CD14-positive monocyte (primary cell): ENCODE measurements at regions not wholly inside any gene's neighbourhood (a gene's known extent, or its start where the extent isn't known, plus 50 kb on each side); places are given as distances from the start of the nearest gene placed in this dataset.

Experiments
- DNase-seq, 3 donors: peaks; one replicate each; pipeline ENCODE4 v3.0.0-alpha.2; 2011 to 2022
- H2AFZ ChIP-seq: 2 replicates; pipeline ENCODE4 v1.6.0; 2012; ENCODE audit warnings: mild to moderate bottlenecking, low read depth, low read length, inconsistent platforms; ENCODE audit not compliant: insufficient read depth, poor library complexity, severe bottlenecking
- H3K27ac ChIP-seq, 2 donors: 1 replicate in 1 of 2; 2 replicates in 1 of 2; pipeline ENCODE4 v1.5.1; 2012 to 2013; ENCODE audit warnings: low read length in 2 of 2, control low read depth in 1 of 2, inconsistent platforms in 1 of 2, low read depth in 1 of 2, mild to moderate bottlenecking in 1 of 2
- H3K27me3 ChIP-seq, 2 donors: one replicate each; pipeline versions ENCODE4 v1.6.0 to v1.6.1; 2011 to 2013; ENCODE audit warnings: low read length in 2 of 2; ENCODE audit not compliant: control insufficient read depth in 2 of 2, insufficient read depth in 2 of 2
- H3K36me3 ChIP-seq, 2 donors: replicated peaks in 1 of 2; 1 replicate in 1 of 2; 2 replicates in 1 of 2; pipeline versions ENCODE4 v1.5.1 to v1.6.1; 2012 to 2013; ENCODE audit warnings: low read length in 2 of 2, control low read depth in 1 of 2, inconsistent platforms in 1 of 2, mild to moderate bottlenecking in 1 of 2; ENCODE audit not compliant: insufficient read depth in 2 of 2, control insufficient read depth in 1 of 2
- H3K4me1 ChIP-seq, 2 donors: 1 replicate in 1 of 2; 2 replicates in 1 of 2; pipeline versions ENCODE4 v1.5.1 to v1.6.1; 2012 to 2013; ENCODE audit warnings: low read length in 2 of 2, control low read depth in 1 of 2, inconsistent platforms in 1 of 2, mild to moderate bottlenecking in 1 of 2, moderate library complexity in 1 of 2; ENCODE audit not compliant: insufficient read depth in 2 of 2, control insufficient read depth in 1 of 2
- H3K4me2 ChIP-seq: replicated peaks from 2 replicates; pipeline ENCODE3; 2012; ENCODE audit warnings: low read length, moderate library complexity, mild to moderate bottlenecking; ENCODE audit not compliant: poor library complexity, severe bottlenecking; ENCODE audit errors: extremely low read depth
- H3K4me3 ChIP-seq, 3 experiments: fragments of 200-600 bp in 1 of 3; sonication (generic) in 1 of 3; replicated peaks in 1 of 3; 1 replicate in 2 of 3; 2 replicates in 1 of 3; pipeline ENCODE4 v1.5.1; 2011 to 2013; ENCODE audit warnings: low read length in 3 of 3, mild to moderate bottlenecking in 3 of 3, control low read depth in 2 of 3, low read depth in 2 of 3, inconsistent platforms in 1 of 3, moderate library complexity in 1 of 3
- H3K79me2 ChIP-seq: 2 replicates; pipeline ENCODE4 v1.6.0; 2012; ENCODE audit warnings: mild to moderate bottlenecking, control low read depth, inconsistent platforms, low read length, moderate library complexity; ENCODE audit not compliant: insufficient read depth
- H3K9ac ChIP-seq: 2 replicates; pipeline ENCODE4 v1.6.0; 2017; ENCODE audit warnings: low read length, mild to moderate bottlenecking; ENCODE audit not compliant: insufficient read depth, poor library complexity, severe bottlenecking
- H3K9me3 ChIP-seq, 2 donors: replicated peaks in 1 of 2; 1 replicate in 1 of 2; 2 replicates in 1 of 2; pipeline versions ENCODE4 v1.5.1 to v1.6.1; 2012 to 2013; ENCODE audit warnings: low read length in 2 of 2, control low read depth in 1 of 2; ENCODE audit not compliant: control insufficient read depth in 1 of 2, insufficient read depth in 1 of 2
- H4K20me1 ChIP-seq: 2 replicates; pipeline ENCODE4 v1.6.0; 2012; ENCODE audit warnings: mild to moderate bottlenecking, low read length, control low read depth, moderate library complexity; ENCODE audit not compliant: insufficient read depth
- H3K27ac Mint-ChIP-seq, 7 donors: one replicate each; pipeline ENCODE4 v1.8.0; 2020; ENCODE audit warnings: mild to moderate bottlenecking in 7 of 7, mixed read lengths in 7 of 7, moderate library complexity in 6 of 7, inconsistent platforms in 2 of 7
- H3K27me3 Mint-ChIP-seq, 3 donors: one replicate each; pipeline ENCODE4 v1.8.0; 2021 to 2022; ENCODE audit warnings: low read depth in 3 of 3, mild to moderate bottlenecking in 3 of 3, mixed read lengths in 3 of 3, moderate library complexity in 3 of 3, inconsistent platforms in 1 of 3
- H3K36me3 Mint-ChIP-seq, 2 donors: one replicate each; pipeline ENCODE4 v1.8.0; 2020; ENCODE audit warnings: mixed read lengths in 2 of 2, inconsistent platforms in 1 of 2, mild to moderate bottlenecking in 1 of 2
- H3K4me1 Mint-ChIP-seq: one replicate; pipeline ENCODE4 v1.8.0; 2020; ENCODE audit warnings: mild to moderate bottlenecking, mixed read lengths
- H3K4me3 Mint-ChIP-seq, 2 donors: one replicate each; pipeline ENCODE4 v1.8.0; 2020; ENCODE audit warnings: mild to moderate bottlenecking in 2 of 2, mixed read lengths in 2 of 2, moderate library complexity in 1 of 2
- H3K9me3 Mint-ChIP-seq, 7 donors: one replicate each; pipeline ENCODE4 v1.8.0; 2020 to 2022; ENCODE audit warnings: mixed read lengths in 7 of 7, mild to moderate bottlenecking in 6 of 7, moderate library complexity in 6 of 7, inconsistent platforms in 2 of 7
- WGBS: methylation state at CpG from one replicate; pipeline ENCODE4 v1.1.5; 2013; ENCODE audit warnings: missing lambda C conversion rate; ENCODE audit not compliant: insufficient coverage; 5-methylcytosine and 5-hydroxymethylcytosine counted together
- intact Hi-C, 2 donors: fragments of 100-400 bp; cut with micrococcal nuclease; formaldehyde crosslinking; loops; one replicate each; pipeline versions ENCODE4 v1.15.0 to v1.15.1; 2023
- TF ChIP-seq, protein P1 (sequence below): fragments of 200-600 bp; IDR thresholded peaks from one replicate; pipeline ENCODE4 v1.8.0; 2022; ENCODE audit warnings: antibody characterized with exemption, mild to moderate bottlenecking

DNA sequence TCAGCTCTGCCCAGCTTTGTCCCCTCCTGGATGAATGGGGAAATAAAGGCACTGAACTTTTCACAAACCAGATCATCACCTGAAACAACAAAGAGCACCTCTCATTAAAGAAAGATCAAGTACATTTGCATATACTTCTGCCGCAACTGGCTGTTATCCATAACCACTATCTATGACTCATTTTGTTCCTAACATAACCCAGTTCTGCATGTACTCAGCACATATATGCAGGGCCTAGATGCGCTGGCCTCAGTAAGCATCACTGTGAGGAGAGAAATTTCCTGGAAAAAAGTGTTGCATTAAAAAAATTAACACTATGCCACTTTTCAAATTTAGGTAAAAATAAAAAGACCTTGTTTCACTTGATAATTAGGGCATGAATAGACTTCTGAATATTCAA is 1718.4 kb downstream of the TP53TG3F start:
- Histone ChIP-seq H2AFZ (no peak overlapping the region), H3K79me2 (no peaks in the 10 kb centered on the region), H3K4me2 (no peak overlapping the region), H3K4me3 (no peak overlapping the region), H3K36me3 (no peaks in the 10 kb centered on the region), H3K27me3 (no peaks in the 10 kb centered on the region), H3K27ac (no peak overlapping the region), H4K20me1 (no peaks in the 10 kb centered on the region), H3K9ac (no peak overlapping the region), H3K4me1 (no peaks in the 10 kb centered on the region), H3K9me3 (peaks cover 51 to 54% of the 10 kb centered on the region in 2 donors)
- H3K4me1 Mint-ChIP-seq: no peaks in the 10 kb centered on the region
- H3K4me3 Mint-ChIP-seq: no peak overlapping the region
- H3K27me3 Mint-ChIP-seq: peaks cover 0 to 1% (median 0%) of the 10 kb centered on the region in 3 donors
- WGBS: no CpG with 5 or more reads among the region's 2 CpGs
- no peak for DNase-seq
- H3K9me3 Mint-ChIP-seq: peaks cover 10 to 38% (median 21%) of the 10 kb centered on the region in 7 donors
- no peaks in the 10 kb centered on the region for H3K36me3 Mint-ChIP-seq
- intact Hi-C loops: no loop called here
- no peak overlapping the region for H3K27ac Mint-ChIP-seq
- TF ChIP-seq, protein P1, sequence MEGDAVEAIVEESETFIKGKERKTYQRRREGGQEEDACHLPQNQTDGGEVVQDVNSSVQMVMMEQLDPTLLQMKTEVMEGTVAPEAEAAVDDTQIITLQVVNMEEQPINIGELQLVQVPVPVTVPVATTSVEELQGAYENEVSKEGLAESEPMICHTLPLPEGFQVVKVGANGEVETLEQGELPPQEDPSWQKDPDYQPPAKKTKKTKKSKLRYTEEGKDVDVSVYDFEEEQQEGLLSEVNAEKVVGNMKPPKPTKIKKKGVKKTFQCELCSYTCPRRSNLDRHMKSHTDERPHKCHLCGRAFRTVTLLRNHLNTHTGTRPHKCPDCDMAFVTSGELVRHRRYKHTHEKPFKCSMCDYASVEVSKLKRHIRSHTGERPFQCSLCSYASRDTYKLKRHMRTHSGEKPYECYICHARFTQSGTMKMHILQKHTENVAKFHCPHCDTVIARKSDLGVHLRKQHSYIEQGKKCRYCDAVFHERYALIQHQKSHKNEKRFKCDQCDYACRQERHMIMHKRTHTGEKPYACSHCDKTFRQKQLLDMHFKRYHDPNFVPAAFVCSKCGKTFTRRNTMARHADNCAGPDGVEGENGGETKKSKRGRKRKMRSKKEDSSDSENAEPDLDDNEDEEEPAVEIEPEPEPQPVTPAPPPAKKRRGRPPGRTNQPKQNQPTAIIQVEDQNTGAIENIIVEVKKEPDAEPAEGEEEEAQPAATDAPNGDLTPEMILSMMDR: no peak

DNA sequence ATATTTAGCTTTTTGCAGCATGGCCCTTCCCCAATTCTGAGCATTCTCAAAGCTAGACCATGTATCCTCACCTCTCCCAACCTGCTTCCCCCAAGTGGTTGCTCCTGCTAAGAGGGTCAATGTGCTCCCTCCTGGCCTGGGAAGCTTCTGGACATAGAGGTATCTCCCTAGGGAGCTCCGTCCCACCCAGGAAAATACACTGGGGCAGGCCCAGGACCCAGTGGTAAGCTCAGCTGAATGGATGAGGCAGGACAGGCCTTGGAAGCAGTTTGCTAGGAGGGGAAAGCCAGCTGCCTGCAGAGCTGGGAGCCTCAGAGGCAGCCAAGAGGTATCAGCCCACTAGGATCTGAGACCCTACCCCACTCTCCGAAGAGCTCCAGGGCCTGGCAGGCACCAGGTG is 1721.6 kb downstream of the TP53TG3F start:
- H3K27me3 ChIP-seq: no peaks in the 10 kb centered on the region
- H3K9me3 ChIP-seq: peaks cover 60 to 65% of the 10 kb centered on the region in 2 donors
- intact Hi-C loops: no loop called here
- H3K4me1 Mint-ChIP-seq: no peaks in the 10 kb centered on the region
- no peak overlapping the region for H3K9ac ChIP-seq
- H3K79me2 ChIP-seq: no peaks in the 10 kb centered on the region
- TF ChIP-seq, protein P1: no peak
- no peak overlapping the region for H2AFZ ChIP-seq
- no peaks in the 10 kb centered on the region for H3K4me1 ChIP-seq
- WGBS: 75% methylated on average over 2 of the region's 2 CpGs
- no peaks in the 10 kb centered on the region for H3K36me3 Mint-ChIP-seq
- H3K27me3 Mint-ChIP-seq: peaks cover 0 to 1% (median 0%) of the 10 kb centered on the region in 3 donors
- no peak overlapping the region for H3K27ac Mint-ChIP-seq
- H3K27ac ChIP-seq: no peak overlapping the region
- H3K9me3 Mint-ChIP-seq: peaks cover 19 to 41% (median 26%) of the 10 kb centered on the region in 7 donors
- no peak overlapping the region for H3K4me3 ChIP-seq
- H3K36me3 ChIP-seq: no peaks in the 10 kb centered on the region
- no peaks in the 10 kb centered on the region for H4K20me1 ChIP-seq
- H3K4me2 ChIP-seq: no peak overlapping the region
- DNase-seq: no peak
- H3K4me3 Mint-ChIP-seq: no peak overlapping the region
